ENCODE measurements at regions not wholly inside any gene's neighbourhood (a gene's known extent, or its start where the extent isn't known, plus 50 kb on each side); places are given as distances from the start of the nearest gene placed in this dataset.
"Not testable (repeated sequence)": the region's sequence is repeated elsewhere in the genome, so short reads cannot be mapped to it uniquely, and the experiment has no call there.

GRCh38 chr22:12384612-12385011 lies 3143.4 kb upstream of the OR11H1 start:
- H3K36me3 ChIP-seq (replicated peaks in 1 of 2); H3K9me3 ChIP-seq (replicated peaks in 1 of 3); H3K4me3 ChIP-seq; H3K27me3 ChIP-seq; H3K4me1 ChIP-seq (replicated peaks in 1 of 2); H3K27ac ChIP-seq; intact Hi-C loops (cut with DNase I); DNase-seq: not testable (repeated sequence)
- 83 to 86% (median 85%) methylated on average over 4 of the region's 4 CpGs for WGBS, 4 donors

DNA sequence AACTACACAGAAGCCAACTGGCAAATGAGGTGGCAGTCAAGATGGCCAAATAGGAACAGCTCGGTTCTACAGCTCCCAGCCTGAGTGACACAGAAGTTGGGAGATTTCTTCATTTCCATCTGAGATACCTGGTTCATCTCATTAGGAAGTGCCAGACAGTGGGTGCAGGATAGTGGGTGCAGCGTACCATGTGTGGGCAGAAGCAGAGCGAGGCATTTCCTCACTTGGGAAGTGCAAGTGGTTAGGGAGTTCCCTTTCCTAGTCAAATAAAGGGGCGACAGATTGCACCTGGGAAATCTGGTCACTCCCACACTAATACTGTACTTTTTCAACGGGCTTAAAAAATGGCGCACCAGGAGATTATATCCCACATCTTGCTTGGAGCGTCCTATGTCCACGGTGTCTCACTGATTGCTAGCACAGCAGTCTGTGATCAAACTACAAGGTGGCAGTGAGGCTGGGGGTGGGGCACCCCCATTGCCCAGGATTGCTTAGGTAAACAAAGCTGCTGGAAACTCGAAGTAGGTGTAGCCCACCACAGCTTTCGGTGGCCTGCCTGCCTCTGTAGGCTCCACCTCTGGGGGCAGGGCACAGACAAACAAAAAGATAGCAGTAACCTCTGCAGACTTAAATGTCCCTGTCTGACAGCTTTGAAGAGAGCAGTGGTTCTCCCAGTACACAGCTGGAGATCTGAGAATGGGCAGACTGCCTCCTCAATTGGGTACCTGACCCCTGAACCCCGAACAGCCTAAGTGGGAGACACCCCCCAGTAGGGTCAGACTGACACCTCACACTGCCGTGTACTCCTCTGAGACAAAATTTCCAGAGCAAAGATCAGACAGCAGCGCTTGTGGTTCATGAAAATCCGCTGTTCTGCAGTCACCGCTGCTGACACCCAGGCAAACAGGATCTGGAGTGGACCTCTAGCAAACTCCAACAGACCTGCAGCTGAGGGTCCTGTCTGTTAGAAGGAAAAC lies 3138.9 kb upstream of the OR11H1 start:
- WGBS, 4 donors = 60 to 63% (median 62%) methylated on average over 14 to 15 of the region's 15 CpGs
- H3K4me1 ChIP-seq (replicated peaks in 1 of 2); H3K9me3 ChIP-seq (replicated peaks in 1 of 3); intact Hi-C loops (cut with DNase I); H3K27ac ChIP-seq; H3K4me3 ChIP-seq; H3K36me3 ChIP-seq (replicated peaks in 1 of 2); H3K27me3 ChIP-seq: not testable (repeated sequence)
- DNase-seq = peak in 2 of 7 donors; percentile 9 to 42

- intact Hi-C loops (cut with DNase I); H3K27me3 ChIP-seq; H3K36me3 ChIP-seq (replicated peaks in 1 of 2); DNase-seq; H3K27ac ChIP-seq; H3K9me3 ChIP-seq (replicated peaks in 1 of 3); H3K4me1 ChIP-seq (replicated peaks in 1 of 2); H3K4me3 ChIP-seq: not testable (repeated sequence)
- 73 to 79% (median 77%) methylated on average over 2 of the region's 2 CpGs for WGBS, 4 donors
Measured at GRCh38 chr22:12397270-12397669, 3130.7 kb upstream of the OR11H1 start.

DNA sequence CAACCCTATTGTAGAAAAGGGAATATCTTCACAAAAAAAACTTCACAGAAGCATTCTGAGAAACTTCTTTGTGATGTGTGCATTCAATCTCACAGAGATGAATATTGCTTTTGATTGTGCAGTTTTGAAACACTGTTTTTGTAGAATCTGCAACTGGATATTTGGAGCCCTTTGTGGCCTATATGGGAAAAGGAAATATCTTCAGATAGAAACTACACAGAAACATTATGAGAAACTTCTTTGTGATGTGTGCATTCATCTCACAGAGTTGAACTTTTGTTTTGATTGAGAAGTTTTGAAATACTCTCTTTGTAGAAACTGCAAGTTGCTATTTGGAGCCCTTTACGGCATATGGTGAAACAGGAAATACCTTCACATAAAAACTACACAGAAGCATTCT lies 3126.1 kb upstream of the OR11H1 start:
- 73 to 94% (median 87%) methylated on average over 1 of the region's 1 CpG for WGBS, 4 donors
- DNase-seq; H3K27ac ChIP-seq; H3K9me3 ChIP-seq (replicated peaks in 1 of 3); H3K27me3 ChIP-seq; H3K4me1 ChIP-seq (replicated peaks in 1 of 2); H3K4me3 ChIP-seq; intact Hi-C loops (cut with DNase I); H3K36me3 ChIP-seq (replicated peaks in 1 of 2): not testable (repeated sequence)

DNA sequence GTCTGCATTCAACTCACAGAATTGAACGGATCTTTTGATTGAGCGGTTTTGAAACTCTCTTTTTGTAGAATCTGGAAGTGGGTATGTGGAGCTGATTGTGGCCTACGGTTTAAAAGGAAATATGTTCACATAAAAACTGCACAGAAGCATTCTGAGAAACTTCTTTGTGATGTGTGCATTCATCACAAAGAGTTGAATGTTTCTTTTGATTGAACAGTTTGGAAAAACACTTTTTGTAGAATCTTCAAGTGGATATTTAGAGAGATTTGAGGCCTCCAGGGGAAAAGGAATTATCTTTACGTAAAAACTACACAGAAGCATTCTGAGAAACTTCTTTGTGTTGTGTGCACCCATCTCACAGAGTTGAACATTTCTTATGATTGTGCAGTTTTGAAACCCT lies 3125.5 kb upstream of the OR11H1 start:
- H3K36me3 ChIP-seq (replicated peaks in 1 of 2); H3K9me3 ChIP-seq (replicated peaks in 1 of 3); H3K27me3 ChIP-seq; H3K27ac ChIP-seq; intact Hi-C loops (cut with DNase I); H3K4me1 ChIP-seq (replicated peaks in 1 of 2); DNase-seq; H3K4me3 ChIP-seq: not testable (repeated sequence)
- WGBS, 4 donors = 43 to 59% (median 50%) methylated on average over 4 of the region's 4 CpGs

GRCh38 chr22:12435890-12436289 lies 3092.1 kb upstream of the OR11H1 start:
- H3K36me3 ChIP-seq (replicated peaks in 1 of 2); intact Hi-C loops (cut with DNase I); H3K4me3 ChIP-seq; DNase-seq; H3K4me1 ChIP-seq (replicated peaks in 1 of 2); H3K9me3 ChIP-seq (replicated peaks in 1 of 3); H3K27me3 ChIP-seq; H3K27ac ChIP-seq: not testable (repeated sequence)
- 86 to 93% (median 89%) methylated on average over 3 of the region's 3 CpGs for WGBS, 4 donors
